K562 (cell line): ENCODE measurements at regions not wholly inside any gene's neighbourhood (a gene's known extent, or its start where the extent isn't known, plus 50 kb on each side); places are given as distances from the start of the nearest gene placed in this dataset.

Experiments
- ATAC-seq: fragments of 200-7000 bp; cut with Tn5 transposase; 3 replicates; pipeline ENCODE4 v1.9.1; 2020; ENCODE audit warnings: moderate library complexity
- BruUV-seq: library from RNA; stranded (reverse); fragments of 400-500 nt; replicated peaks from 2 replicates; lab custom pipeline; 2021; lab: Mats Ljungman, UMichigan
- CTCF ChIA-PET: fragments of 300-600 bp; formaldehyde crosslinking; extraction: SDS; loops from one replicate; lab custom pipeline; 2021; ENCODE audit warnings: low intra/inter-chr PET ratio; lab: Yijun Ruan, JAX
- POLR2A ChIA-PET: fragments of 300-600, 350-650 bp; sonication (Branson Sonifier 250); formaldehyde crosslinking; extraction: SDS; loops from one replicate; lab custom pipeline; 2021; ENCODE audit warnings: antibody characterized with exemption, inconsistent platforms; lab: Yijun Ruan, JAX
- DNase-seq, 4 experiments: peaks; one replicate each; pipeline versions ENCODE4 v3.0.0 to v3.0.0-alpha.2; 2011 to 2018; ENCODE audit warnings: low spot score in 3 of 4, mixed read lengths in 3 of 4; ENCODE audit errors: extremely low read depth in 1 of 4
- FAIRE-seq: peaks from 2 replicates; lab custom pipeline; 2011; peaks lifted over from hg19 to GRCh38; lab: Jason Lieb, UNC
- H2AFZ ChIP-seq: 2 replicates; pipeline ENCODE4 v1.6.0; 2011; ENCODE audit warnings: low read depth, low read length, control low read depth, inconsistent platforms
- H3K27ac ChIP-seq: fragments of 200-600 bp; 3 replicates; pipeline ENCODE4 v1.8.0; 2011; ENCODE audit warnings: low read depth, mild to moderate bottlenecking, control low read depth, inconsistent platforms, low read length, moderate library complexity, mixed read lengths; ENCODE audit errors: extremely low read depth
- H3K27me3 ChIP-seq, 2 experiments: fragments of 300-600 bp in 1 of 2; 2 replicates in 1 of 2; 3 replicates in 1 of 2; pipeline versions ENCODE4 v1.6.0 to v1.8.0; 2011; ENCODE audit warnings: inconsistent platforms in 2 of 2, low read length in 2 of 2, mild to moderate bottlenecking in 1 of 2, mixed read lengths in 1 of 2, moderate library complexity in 1 of 2; ENCODE audit not compliant: control insufficient read depth in 2 of 2, insufficient read depth in 2 of 2
- H3K36me3 ChIP-seq: fragments of 300-600 bp; 3 replicates; pipeline ENCODE4 v1.8.0; 2011; ENCODE audit warnings: mild to moderate bottlenecking, low read length, inconsistent platforms; ENCODE audit not compliant: control insufficient read depth, insufficient read depth
- H3K4me1 ChIP-seq, 2 experiments: fragments of 200-600 bp in 1 of 2; replicated peaks in 1 of 2; 2 replicates in 1 of 2; 3 replicates in 1 of 2; pipeline versions ENCODE4 v1.5.1 to v1.8.0; 2011; ENCODE audit warnings: inconsistent platforms in 2 of 2, low read length in 2 of 2, mild to moderate bottlenecking in 1 of 2, mixed read lengths in 1 of 2, moderate library complexity in 1 of 2; ENCODE audit not compliant: control insufficient read depth in 2 of 2, insufficient read depth in 2 of 2
- H3K4me2 ChIP-seq: 2 replicates; pipeline ENCODE4 v1.6.1; 2011; ENCODE audit warnings: low read length, control low read depth, inconsistent platforms, mixed read lengths; ENCODE audit not compliant: insufficient read depth
- H3K4me3 ChIP-seq: fragments of 200-600 bp; sonication (generic), shearing (Covaris generic); 2 replicates; pipeline ENCODE4 v1.5.1; 2016; ENCODE audit warnings: control low read depth, inconsistent platforms
- H3K79me2 ChIP-seq: fragments of 200-600 bp; 3 replicates; pipeline ENCODE4 v1.8.0; 2011; ENCODE audit warnings: low read length, inconsistent platforms; ENCODE audit not compliant: control insufficient read depth, insufficient read depth
- H3K9ac ChIP-seq, 2 experiments: 2 replicates each; pipeline versions ENCODE4 v1.6.0 to v1.6.1; 2011; ENCODE audit warnings: low read depth in 2 of 2, low read length in 2 of 2, control low read depth in 1 of 2, inconsistent platforms in 1 of 2, mild to moderate bottlenecking in 1 of 2, mixed read lengths in 1 of 2; ENCODE audit not compliant: insufficient read depth in 1 of 2
- H3K9me1 ChIP-seq: one replicate; pipeline ENCODE4 v1.6.0; 2011; ENCODE audit warnings: inconsistent platforms, mild to moderate bottlenecking, low read length, moderate library complexity; ENCODE audit not compliant: control insufficient read depth, insufficient read depth
- H3K9me3 ChIP-seq: replicated peaks from 2 replicates; pipeline ENCODE4 v1.5.1; 2011; ENCODE audit warnings: low read depth, low read length, inconsistent platforms; ENCODE audit not compliant: control insufficient read depth, insufficient read depth
- H4K20me1 ChIP-seq: replicated peaks from 2 replicates; pipeline ENCODE4 v1.6.1; 2011; ENCODE audit warnings: low read length, inconsistent platforms, mixed read lengths; ENCODE audit not compliant: control insufficient read depth, insufficient read depth
- ADNP ChIP-seq: fragments of 200-800 bp; sonication (Bioruptor generic); IDR thresholded peaks from 2 replicates; pipeline ENCODE4 v1.6.1; 2016; ENCODE audit warnings: missing genetic modification characterization, missing compliant biosample characterization
- GTF2F1 ChIP-seq: IDR thresholded peaks from 2 replicates; pipeline ENCODE4 v1.6.1; 2011; ENCODE audit warnings: low read depth, low read length, improper control_type of control experiment
- KDM2B ChIP-seq: fragments of 250-450 bp; sonication (Bioruptor Pico); IDR thresholded peaks from 2 replicates; pipeline ENCODE4 v1.8.0; 2021; ENCODE audit warnings: mild to moderate bottlenecking, moderate library complexity
- PHF20 ChIP-seq: fragments of 450-650 bp; IDR thresholded peaks from 2 replicates; pipeline ENCODE4 v1.6.1; 2018; ENCODE audit not compliant: partially characterized antibody
- POLR2B ChIP-seq: fragments of 450-650 bp; IDR thresholded peaks from 2 replicates; pipeline ENCODE4 v1.6.1; 2018; ENCODE audit warnings: low read depth; ENCODE audit not compliant: partially characterized antibody
- SIRT6 ChIP-seq: IDR thresholded peaks from one replicate; pipeline ENCODE4 v1.6.1; 2012; ENCODE audit warnings: low read depth, mild to moderate bottlenecking, control low read depth, inconsistent platforms, low read length, moderate library complexity
- SPI1 ChIP-seq: IDR thresholded peaks from 2 replicates; pipeline ENCODE4 v1.6.1; 2011; ENCODE audit warnings: low read depth, low read length, control low read depth, borderline replicate concordance
- SREBF1 ChIP-seq: fragments of 150-350 bp; IDR thresholded peaks from 2 replicates; pipeline ENCODE4 v1.6.1; 2014; ENCODE audit warnings: antibody characterized with exemption, low read depth, low read length, borderline replicate concordance
- WGBS: fragments of 100-300 bp; shearing (Covaris generic); methylation state at CpG from one replicate; pipeline ENCODE4 v1.1.6; 2016; ENCODE audit warnings: low coverage, mixed read lengths; ENCODE audit not compliant: insufficient coverage; ENCODE audit errors: missing lambda C conversion rate; 5-methylcytosine and 5-hydroxymethylcytosine counted together
- in situ Hi-C: fragments of 300-500 bp; cut with MboI; formaldehyde crosslinking; loops from 4 replicates; pipeline ENCODE4 v1.15.0; 2018; ENCODE audit warnings: inconsistent platforms, mixed read lengths
- intact Hi-C: fragments of 100-400 bp; cut with micrococcal nuclease; formaldehyde crosslinking; loops from 2 replicates; pipeline ENCODE4 v1.14.2; 2022

DNA sequence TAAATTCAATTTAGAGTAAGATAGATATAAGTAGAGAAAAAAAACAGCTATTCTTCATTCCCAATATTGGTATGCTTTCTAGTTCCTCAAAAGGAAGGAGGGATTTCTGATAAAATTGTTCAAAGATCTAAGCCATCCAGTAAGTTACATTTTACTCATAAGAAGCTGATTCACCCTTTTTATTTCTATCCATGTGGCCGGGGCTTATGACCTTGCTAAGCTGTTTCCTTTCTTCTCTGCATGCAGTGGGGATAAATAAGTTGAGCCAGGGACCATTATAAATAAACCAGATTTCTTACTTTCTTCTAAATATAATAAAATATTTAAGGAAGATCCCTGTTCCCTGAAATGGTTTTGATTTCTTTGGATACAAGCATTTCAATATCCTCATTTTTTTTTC is 502.3 kb downstream of the PDHA2 start:
- Histone ChIP-seq H3K4me1 (no peaks in the 10 kb centered on the region), H3K9me3 (peaks cover 2% of the 10 kb centered on the region; the same call in 1 of the 2 replicates), H3K9me1 (no peaks in the 10 kb centered on the region), H3K4me2 (no peak overlapping the region), H3K27ac (no peak overlapping the region), H3K36me3 (no peaks in the 10 kb centered on the region), H3K4me3 (no peak overlapping the region), H3K79me2 (no peaks in the 10 kb centered on the region), H3K27me3 (no peaks in the 10 kb centered on the region), H4K20me1 (no peaks in the 10 kb centered on the region), H2AFZ (no peak overlapping the region), H3K9ac (no peak overlapping the region)
- no peak for TF ChIP-seq KDM2B (CRISPR knock-in tag)
- TF ChIP-seq POLR2B: no peak
- TF ChIP-seq ADNP (tag): no peak
- TF ChIP-seq SREBF1: no peak
- no peak for TF ChIP-seq SPI1
- TF ChIP-seq PHF20: no peak
- TF ChIP-seq SIRT6: no peak
- no peak for TF ChIP-seq GTF2F1
- POLR2A ChIA-PET: no interaction called here
- in situ Hi-C loops: no loop called here
- FAIRE-seq: no peak
- intact Hi-C loops: no loop called here
- CTCF ChIA-PET: no interaction called here
- DNase-seq: no peak
- no peak for ATAC-seq
- WGBS: 0% methylated on average over 1 of the region's 1 CpG
- no TSS peak for BruUV-seq
